Gastrocnemius medialis (tissue), 4 donors: ENCODE measurements at regions not wholly inside any gene's neighbourhood (a gene's known extent, or its start where the extent isn't known, plus 50 kb on each side); places are given as distances from the start of the nearest gene placed in this dataset.

Source experiments
- ATAC-seq, 2 donors: fragments of 150-250 bp; one replicate each; pipeline ENCODE4 v1.9.1; 2016
- DNase-seq, 2 donors: peaks; one replicate each; pipeline ENCODE4 v3.0.0-alpha.2; 2019
- H3K27ac ChIP-seq, 4 donors: fragments of 200-600 bp; sonication (generic); 1 replicate in 1 of 4; 2 replicates in 3 of 4; pipeline ENCODE4 v1.5.1; 2016 to 2018; ENCODE audit warnings: mild to moderate bottlenecking in 2 of 4, moderate library complexity in 1 of 4
- H3K27me3 ChIP-seq, 3 donors: fragments of 200-600 bp; sonication (generic) in 2 of 3; 1 replicate in 1 of 3; 2 replicates in 2 of 3; pipeline versions ENCODE4 v1.5.1 to v1.6.0; 2016 to 2019; ENCODE audit warnings: mild to moderate bottlenecking in 1 of 3, moderate library complexity in 1 of 3
- H3K36me3 ChIP-seq, 2 donors: fragments of 200-600 bp; sonication (generic) in 1 of 2; one replicate each; pipeline ENCODE4 v1.5.1; 2017 to 2018
- H3K4me1 ChIP-seq, 2 donors: fragments of 200-600 bp; sonication (generic) in 1 of 2; one replicate each; pipeline ENCODE4 v1.5.1; 2016 to 2017; ENCODE audit warnings: mild to moderate bottlenecking in 2 of 2
- H3K4me3 ChIP-seq, 4 donors: fragments of 200-600 bp; sonication (generic) in 3 of 4; 1 replicate in 1 of 4; 2 replicates in 3 of 4; pipeline ENCODE4 v1.5.1; 2016 to 2019; ENCODE audit warnings: mild to moderate bottlenecking in 2 of 4
- H3K9me3 ChIP-seq, 3 donors: fragments of 200-600 bp; sonication (generic) in 2 of 3; 1 replicate in 1 of 3; 2 replicates in 2 of 3; pipeline ENCODE4 v1.5.1; 2016 to 2019
- POLR2A ChIP-seq, 2 donors: fragments of 450-650 bp; IDR thresholded peaks; one replicate each; pipeline ENCODE4 v1.6.1; 2017; ENCODE audit warnings: antibody characterized with exemption in 2 of 2, mild to moderate bottlenecking in 2 of 2, moderate library complexity in 2 of 2
- in situ Hi-C, 4 donors: fragments of 200-750 bp; cut with MboI; loops; one replicate each; pipeline versions ENCODE4 v1.15.0 to v1.8.0; 2017; ENCODE audit warnings: low sequenced_read_pairs in 4 of 4
- intact Hi-C: fragments of 100-400 bp; cut with DNase I; formaldehyde crosslinking; loops from one replicate; pipeline ENCODE4 v1.15.1; 2023; ENCODE audit warnings: low total_unique reads
- TF ChIP-seq, protein P1 (sequence below), 5 experiments: fragments of 450-650 bp in 3 of 5; fragments of 200-600 bp in 2 of 5; sonication (generic) in 2 of 5; IDR thresholded peaks in 4 of 5; conservative IDR thresholded peaks in 1 of 5; 1 replicate in 4 of 5; 2 replicates in 1 of 5; pipeline ENCODE4 v1.5.1; 2016 to 2019; ENCODE audit warnings: antibody characterized with exemption in 5 of 5, mild to moderate bottlenecking in 3 of 5, moderate library complexity in 3 of 5

- intact Hi-C loops = no loop called here
- H3K27ac ChIP-seq = no peak overlapping the region
- H3K9me3 ChIP-seq = no peaks in the 10 kb centered on the region
- no peak for ATAC-seq
- H3K27me3 ChIP-seq = no peaks in the 10 kb centered on the region
- no peak overlapping the region for H3K4me3 ChIP-seq
- DNase-seq = no peak
- no peaks in the 10 kb centered on the region for H3K36me3 ChIP-seq
- H3K4me1 ChIP-seq = no peaks in the 10 kb centered on the region
- in situ Hi-C loops = no loop called here
- TF ChIP-seq, protein P1, sequence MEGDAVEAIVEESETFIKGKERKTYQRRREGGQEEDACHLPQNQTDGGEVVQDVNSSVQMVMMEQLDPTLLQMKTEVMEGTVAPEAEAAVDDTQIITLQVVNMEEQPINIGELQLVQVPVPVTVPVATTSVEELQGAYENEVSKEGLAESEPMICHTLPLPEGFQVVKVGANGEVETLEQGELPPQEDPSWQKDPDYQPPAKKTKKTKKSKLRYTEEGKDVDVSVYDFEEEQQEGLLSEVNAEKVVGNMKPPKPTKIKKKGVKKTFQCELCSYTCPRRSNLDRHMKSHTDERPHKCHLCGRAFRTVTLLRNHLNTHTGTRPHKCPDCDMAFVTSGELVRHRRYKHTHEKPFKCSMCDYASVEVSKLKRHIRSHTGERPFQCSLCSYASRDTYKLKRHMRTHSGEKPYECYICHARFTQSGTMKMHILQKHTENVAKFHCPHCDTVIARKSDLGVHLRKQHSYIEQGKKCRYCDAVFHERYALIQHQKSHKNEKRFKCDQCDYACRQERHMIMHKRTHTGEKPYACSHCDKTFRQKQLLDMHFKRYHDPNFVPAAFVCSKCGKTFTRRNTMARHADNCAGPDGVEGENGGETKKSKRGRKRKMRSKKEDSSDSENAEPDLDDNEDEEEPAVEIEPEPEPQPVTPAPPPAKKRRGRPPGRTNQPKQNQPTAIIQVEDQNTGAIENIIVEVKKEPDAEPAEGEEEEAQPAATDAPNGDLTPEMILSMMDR (IDR thresholded peaks at IDR 0.05 in 4 of 5, conservative IDR thresholded peaks at IDR 0.05 in 1 of 5) = no peak
- no peak for TF ChIP-seq POLR2A (IDR thresholded peaks at IDR 0.05)
Measured at GRCh38 chr6:19205076-19205475, 632.1 kb upstream of the ID4 start.

DNA sequence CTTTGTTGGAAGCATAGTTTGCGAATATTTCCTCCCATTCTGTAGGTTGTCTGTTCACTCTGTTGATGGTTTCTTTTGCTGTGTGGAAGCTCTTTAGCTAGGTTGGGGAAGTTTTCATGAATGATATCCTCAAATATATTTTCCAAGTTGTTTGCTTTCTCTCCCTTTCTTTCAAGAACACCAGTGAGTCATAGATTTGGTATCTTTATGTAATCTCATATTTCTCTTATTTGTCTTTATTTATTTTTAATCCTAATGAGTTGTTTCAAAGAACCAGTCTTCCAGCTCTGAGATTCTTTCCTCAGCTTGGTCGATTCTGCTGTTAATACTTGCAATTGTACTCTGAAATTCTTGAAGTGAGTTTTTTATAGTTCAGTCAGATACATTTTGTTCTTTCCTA, 628.0 kb upstream of the ID4 start:
- no peak for TF ChIP-seq POLR2A (IDR thresholded peaks at IDR 0.05)
- TF ChIP-seq, protein P1 (IDR thresholded peaks at IDR 0.05 in 4 of 5, conservative IDR thresholded peaks at IDR 0.05 in 1 of 5) = no peak
- no peaks in the 10 kb centered on the region for H3K36me3 ChIP-seq
- in situ Hi-C loops = no loop called here
- no peak for ATAC-seq
- H3K27me3 ChIP-seq = no peaks in the 10 kb centered on the region
- no peaks in the 10 kb centered on the region for H3K4me1 ChIP-seq
- intact Hi-C loops = no loop called here
- no peak overlapping the region for H3K27ac ChIP-seq
- no peak overlapping the region for H3K4me3 ChIP-seq
- no peak for DNase-seq
- H3K9me3 ChIP-seq = no peaks in the 10 kb centered on the region

DNA sequence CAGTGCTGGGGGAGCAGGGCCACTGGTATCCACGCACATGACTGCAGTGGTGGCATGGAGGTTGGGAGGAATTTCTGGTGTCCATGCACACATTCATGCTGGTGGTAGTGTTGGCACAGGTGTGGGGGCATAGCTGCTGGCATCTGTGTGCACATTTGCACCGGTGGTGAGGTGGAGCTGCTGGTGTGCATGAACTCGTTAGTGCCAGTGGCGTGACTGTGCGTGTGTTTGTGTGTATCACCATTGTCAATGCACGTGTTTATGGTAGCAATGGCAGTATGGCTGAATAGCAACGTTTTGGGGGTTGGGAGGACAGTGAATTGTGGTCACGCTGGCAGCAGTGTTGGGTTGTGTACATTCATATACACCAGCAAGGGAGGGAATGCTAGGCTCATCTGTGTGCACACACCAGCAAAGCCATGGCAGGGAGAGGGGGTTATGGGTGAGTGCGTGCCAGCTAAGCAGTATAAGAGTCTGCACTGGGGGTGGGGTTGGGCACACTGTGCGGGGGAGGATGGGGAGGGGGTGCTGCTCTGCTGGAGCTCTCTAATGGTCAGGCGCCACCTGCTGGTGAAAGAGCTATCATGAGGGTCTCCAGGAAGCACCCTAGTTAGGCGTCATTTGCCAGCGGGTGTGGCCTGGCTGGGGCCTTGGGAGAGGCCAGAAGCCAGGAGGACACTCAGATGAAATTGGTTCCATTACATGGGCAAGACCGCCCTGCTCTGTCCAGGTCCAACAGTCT, 626.1 kb upstream of the ID4 start:
- no peaks in the 10 kb centered on the region for H3K4me1 ChIP-seq
- DNase-seq = no peak
- no peaks in the 10 kb centered on the region for H3K27me3 ChIP-seq
- no peak for ATAC-seq
- intact Hi-C loops = no loop called here
- in situ Hi-C loops = no loop called here
- H3K4me3 ChIP-seq = no peak overlapping the region
- no peaks in the 10 kb centered on the region for H3K9me3 ChIP-seq
- no peak overlapping the region for H3K27ac ChIP-seq
- no peak for TF ChIP-seq POLR2A (IDR thresholded peaks at IDR 0.05)
- TF ChIP-seq, protein P1 (IDR thresholded peaks at IDR 0.05 in 4 of 5, conservative IDR thresholded peaks at IDR 0.05 in 1 of 5) = no peak
- H3K36me3 ChIP-seq = no peaks in the 10 kb centered on the region

GRCh38 chr6:19214231-19214630, 622.9 kb upstream of the ID4 start:
- Histone ChIP-seq H3K27ac (no peak overlapping the region), H3K36me3 (no peaks in the 10 kb centered on the region), H3K4me1 (no peaks in the 10 kb centered on the region), H3K27me3 (no peaks in the 10 kb centered on the region), H3K4me3 (no peak overlapping the region), H3K9me3 (no peaks in the 10 kb centered on the region)
- ATAC-seq = no peak
- TF ChIP-seq POLR2A (IDR thresholded peaks at IDR 0.05) = no peak
- TF ChIP-seq, protein P1 (IDR thresholded peaks at IDR 0.05 in 4 of 5, conservative IDR thresholded peaks at IDR 0.05 in 1 of 5) = no peak
- in situ Hi-C loops = no loop called here
- intact Hi-C loops = no loop called here
- no peak for DNase-seq

- intact Hi-C loops = no loop called here
- Histone ChIP-seq H3K27ac (no peak overlapping the region), H3K36me3 (no peaks in the 10 kb centered on the region), H3K4me3 (no peak overlapping the region), H3K9me3 (no peaks in the 10 kb centered on the region), H3K4me1 (no peaks in the 10 kb centered on the region), H3K27me3 (no peaks in the 10 kb centered on the region)
- ATAC-seq = no peak
- in situ Hi-C loops = no loop called here
- DNase-seq = no peak
- TF ChIP-seq, protein P1 (IDR thresholded peaks at IDR 0.05 in 4 of 5, conservative IDR thresholded peaks at IDR 0.05 in 1 of 5) = no peak
- no peak for TF ChIP-seq POLR2A (IDR thresholded peaks at IDR 0.05)
Measured at GRCh38 chr6:19219931-19220330, 617.2 kb upstream of the ID4 start.
